Smooth muscle cell (in vitro differentiated cells): ENCODE measurements at regions not wholly inside any gene's neighbourhood (a gene's known extent, or its start where the extent isn't known, plus 50 kb on each side); places are given as distances from the start of the nearest gene placed in this dataset.

Experiments used
- DNase-seq: peaks from one replicate; lab custom pipeline; 2025; ENCODE audit not compliant: unreplicated experiment; lab: John Stamatoyannopoulos, UW
- H2AFZ ChIP-seq: fragments of 200-600 bp; sonication (generic); 2 replicates; pipeline ENCODE4 v1.6.0; 2016; ENCODE audit warnings: antibody characterized with exemption, low read depth, mild to moderate bottlenecking
- H3F3A ChIP-seq: fragments of 200-600 bp; sonication (generic); 2 replicates; pipeline ENCODE4 v1.6.0; 2017; ENCODE audit warnings: antibody characterized with exemption, low read depth
- H3K27ac ChIP-seq: fragments of 200-600 bp; sonication (generic); 2 replicates; pipeline ENCODE4 v1.5.1; 2016; ENCODE audit warnings: low read depth, mild to moderate bottlenecking
- H3K27me3 ChIP-seq: fragments of 200-600 bp; sonication (generic); 2 replicates; pipeline ENCODE4 v1.6.1; 2016; ENCODE audit warnings: low read depth, mild to moderate bottlenecking
- H3K36me3 ChIP-seq: fragments of 200-600 bp; sonication (generic); 2 replicates; pipeline ENCODE4 v1.5.1; 2016; ENCODE audit warnings: low read depth
- H3K4me1 ChIP-seq: fragments of 200-600 bp; sonication (generic); 2 replicates; pipeline ENCODE4 v1.5.1; 2016; ENCODE audit warnings: low read depth
- H3K4me2 ChIP-seq: fragments of 200-600 bp; sonication (generic); 2 replicates; pipeline ENCODE4 v1.6.0; 2016; ENCODE audit warnings: mild to moderate bottlenecking
- H3K4me3 ChIP-seq: fragments of 200-600 bp; sonication (generic); 2 replicates; pipeline ENCODE4 v1.5.1; 2016; ENCODE audit warnings: mild to moderate bottlenecking
- H3K79me2 ChIP-seq: fragments of 200-600 bp; sonication (generic); 2 replicates; pipeline ENCODE4 v1.6.0; 2016; ENCODE audit warnings: low read depth, mild to moderate bottlenecking
- H3K9ac ChIP-seq: fragments of 200-600 bp; sonication (generic); 2 replicates; pipeline ENCODE4 v1.6.0; 2016; ENCODE audit warnings: low read depth
- H3K9me3 ChIP-seq: fragments of 200-600 bp; sonication (generic); replicated peaks from 2 replicates; pipeline ENCODE4 v1.5.1; 2016; ENCODE audit warnings: low read depth
- H4K20me1 ChIP-seq: fragments of 200-600 bp; sonication (generic); 2 replicates; pipeline ENCODE4 v1.6.0; 2016; ENCODE audit warnings: low read depth
- WGBS: methylation state at CpG from one replicate; pipeline ENCODE4 v1.1.7; 2016; ENCODE audit warnings: low lambda C conversion rate; 5-methylcytosine and 5-hydroxymethylcytosine counted together
- TF ChIP-seq, protein P1 (sequence below): fragments of 200-600 bp; sonication (generic); IDR thresholded peaks from 2 replicates; pipeline ENCODE4 v1.5.1; 2017; ENCODE audit warnings: borderline replicate concordance, mild to moderate bottlenecking, antibody characterized with exemption; ENCODE audit not compliant: insufficient read depth, poor library complexity, severe bottlenecking

DNA sequence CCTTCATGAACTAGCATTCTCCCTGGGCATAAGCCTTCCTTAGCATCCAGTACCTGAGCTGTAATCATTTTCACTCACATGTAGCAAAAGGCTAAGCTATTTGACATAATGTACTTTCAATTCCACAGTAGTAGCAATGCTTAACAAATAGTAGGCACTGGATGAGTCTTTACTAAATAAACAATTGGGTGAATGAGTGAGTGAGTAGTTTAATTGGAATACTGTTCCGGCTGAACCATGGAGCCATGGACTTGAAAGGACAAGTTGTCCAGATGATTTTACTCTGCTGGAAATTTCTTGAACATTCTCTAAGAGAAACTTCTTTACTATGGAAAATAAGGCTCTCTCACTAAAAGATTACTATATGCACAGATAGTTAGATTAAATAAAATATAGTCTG lies 159.3 kb downstream of the FAM47B start:
- H3K4me1 ChIP-seq: no peaks in the 10 kb centered on the region
- WGBS: 93% methylated on average over 1 of the region's 1 CpG
- TF ChIP-seq, protein P1, sequence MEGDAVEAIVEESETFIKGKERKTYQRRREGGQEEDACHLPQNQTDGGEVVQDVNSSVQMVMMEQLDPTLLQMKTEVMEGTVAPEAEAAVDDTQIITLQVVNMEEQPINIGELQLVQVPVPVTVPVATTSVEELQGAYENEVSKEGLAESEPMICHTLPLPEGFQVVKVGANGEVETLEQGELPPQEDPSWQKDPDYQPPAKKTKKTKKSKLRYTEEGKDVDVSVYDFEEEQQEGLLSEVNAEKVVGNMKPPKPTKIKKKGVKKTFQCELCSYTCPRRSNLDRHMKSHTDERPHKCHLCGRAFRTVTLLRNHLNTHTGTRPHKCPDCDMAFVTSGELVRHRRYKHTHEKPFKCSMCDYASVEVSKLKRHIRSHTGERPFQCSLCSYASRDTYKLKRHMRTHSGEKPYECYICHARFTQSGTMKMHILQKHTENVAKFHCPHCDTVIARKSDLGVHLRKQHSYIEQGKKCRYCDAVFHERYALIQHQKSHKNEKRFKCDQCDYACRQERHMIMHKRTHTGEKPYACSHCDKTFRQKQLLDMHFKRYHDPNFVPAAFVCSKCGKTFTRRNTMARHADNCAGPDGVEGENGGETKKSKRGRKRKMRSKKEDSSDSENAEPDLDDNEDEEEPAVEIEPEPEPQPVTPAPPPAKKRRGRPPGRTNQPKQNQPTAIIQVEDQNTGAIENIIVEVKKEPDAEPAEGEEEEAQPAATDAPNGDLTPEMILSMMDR: no peak

DNA sequence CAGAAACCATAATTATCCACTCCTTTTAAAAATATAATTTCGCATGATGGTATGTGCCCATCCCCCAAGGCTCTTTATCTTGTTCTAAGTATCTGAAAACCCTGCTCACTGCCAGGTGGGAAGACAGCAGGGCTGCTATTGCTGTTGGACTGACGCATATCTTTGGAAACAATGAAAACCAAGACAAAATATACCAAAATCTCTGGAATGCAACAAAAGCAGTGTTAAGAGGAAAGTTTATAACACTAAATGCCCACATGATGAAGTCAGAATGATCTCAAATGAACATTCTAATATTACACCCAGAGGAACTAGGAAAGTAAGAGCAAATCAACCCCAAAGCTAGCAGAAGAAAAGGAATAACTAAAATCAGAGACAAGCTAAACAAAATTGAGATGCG lies 162.0 kb downstream of the FAM47B start:
- Histone ChIP-seq H3K79me2 (no peaks in the 10 kb centered on the region), H3K4me1 (no peaks in the 10 kb centered on the region), H3K27ac (no peak overlapping the region), H3K36me3 (no peaks in the 10 kb centered on the region), H3K9me3 (no peaks in the 10 kb centered on the region), H3K9ac (no peak overlapping the region), H4K20me1 (no peaks in the 10 kb centered on the region), H3K4me3 (no peak overlapping the region), H3K27me3 (no peaks in the 10 kb centered on the region), H3K4me2 (no peak overlapping the region), H2AFZ (no peak overlapping the region), H3F3A (no peaks in the 10 kb centered on the region)
- TF ChIP-seq, protein P1: no peak
- WGBS: 74% methylated on average over 3 of the region's 3 CpGs
- no peak for DNase-seq

More for the DNA sequence above, 159.3 kb downstream of the FAM47B start:
- H3K4me3 ChIP-seq: no peak overlapping the region
- DNase-seq: no peak
- H2AFZ ChIP-seq: no peak overlapping the region
- no peaks in the 10 kb centered on the region for H3K9me3 ChIP-seq
- no peaks in the 10 kb centered on the region for H4K20me1 ChIP-seq
- no peak overlapping the region for H3K27ac ChIP-seq
- H3K27me3 ChIP-seq: no peaks in the 10 kb centered on the region
- H3K36me3 ChIP-seq: no peaks in the 10 kb centered on the region
- H3K4me2 ChIP-seq: no peak overlapping the region
- no peak overlapping the region for H3K9ac ChIP-seq
- H3F3A ChIP-seq: no peaks in the 10 kb centered on the region
- no peaks in the 10 kb centered on the region for H3K79me2 ChIP-seq

DNA sequence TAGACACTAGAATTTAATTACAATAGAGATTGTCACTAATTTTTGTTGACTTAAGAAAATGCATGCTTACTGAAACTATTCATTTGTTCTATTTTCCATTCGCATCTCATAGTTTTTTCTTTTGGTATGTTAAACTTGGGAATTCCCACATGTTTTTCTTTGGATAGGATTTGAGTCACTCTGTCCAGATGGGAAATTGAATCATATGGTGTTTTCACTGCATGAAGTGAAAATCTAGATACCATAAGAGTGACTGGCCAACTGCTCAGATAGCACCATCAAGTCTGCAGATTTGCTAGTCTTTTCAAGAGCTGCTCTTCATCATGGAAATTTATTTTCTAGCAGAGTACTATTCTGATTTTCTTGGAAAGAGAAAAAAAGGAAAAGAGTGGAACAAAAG lies 172.6 kb downstream of the FAM47B start:
- DNase-seq: no peak
- TF ChIP-seq, protein P1: no peak
- Histone ChIP-seq H2AFZ (no peak overlapping the region), H3K27me3 (no peaks in the 10 kb centered on the region), H3K4me3 (no peak overlapping the region), H3K36me3 (no peaks in the 10 kb centered on the region), H3K9ac (no peak overlapping the region), H3K79me2 (no peaks in the 10 kb centered on the region), H3F3A (no peaks in the 10 kb centered on the region), H4K20me1 (no peaks in the 10 kb centered on the region), H3K4me2 (no peak overlapping the region), H3K9me3 (no peaks in the 10 kb centered on the region), H3K4me1 (no peaks in the 10 kb centered on the region), H3K27ac (no peak overlapping the region)
- 81% methylated on average over 1 of the region's 1 CpG for WGBS

DNA sequence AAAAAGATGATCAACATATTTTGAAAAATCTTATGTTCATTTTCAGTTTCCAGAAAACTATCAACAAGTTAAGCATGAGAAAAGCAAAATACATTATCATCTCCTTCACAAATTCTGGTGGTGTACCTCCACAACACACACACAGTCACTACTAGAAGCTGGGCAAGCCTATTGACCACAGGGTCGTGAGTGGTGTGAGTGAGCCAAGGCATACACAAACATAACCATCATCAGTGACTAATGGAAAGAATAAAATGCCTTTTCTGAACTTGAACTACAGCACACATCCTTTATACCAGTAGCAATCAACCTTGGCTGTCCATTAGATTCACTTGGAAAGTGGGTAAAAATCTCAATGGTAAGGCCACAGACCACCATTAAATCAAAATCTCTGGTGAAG lies 180.2 kb downstream of the FAM47B start:
- Histone ChIP-seq H3K4me3 (no peak overlapping the region), H3K27me3 (no peaks in the 10 kb centered on the region), H3K9ac (no peak overlapping the region), H3K4me1 (no peaks in the 10 kb centered on the region), H3K4me2 (no peak overlapping the region), H4K20me1 (no peaks in the 10 kb centered on the region), H3F3A (no peaks in the 10 kb centered on the region), H3K79me2 (no peaks in the 10 kb centered on the region), H3K36me3 (no peaks in the 10 kb centered on the region), H2AFZ (no peak overlapping the region), H3K9me3 (no peaks in the 10 kb centered on the region), H3K27ac (no peak overlapping the region)
- 32% methylated on average over 1 of the region's 1 CpG for WGBS
- TF ChIP-seq, protein P1: no peak
- DNase-seq: no peak
